GM23338 (cell line): ENCODE measurements at regions not wholly inside any gene's neighbourhood (a gene's known extent, or its start where the extent isn't known, plus 50 kb on each side); places are given as distances from the start of the nearest gene placed in this dataset.

Experiments used
- ATAC-seq: fragments of 200-7000 bp; cut with Tn5 transposase; 3 replicates; pipeline ENCODE4 v1.9.1; 2020
- DNase-seq: peaks from one replicate; pipeline ENCODE4 v3.0.0-alpha.2; 2015; ENCODE audit warnings: low spot score
- H2AFZ ChIP-seq: fragments of 200-600 bp; sonication (generic); 2 replicates; pipeline ENCODE4 v1.8.0; 2016; ENCODE audit warnings: antibody characterized with exemption, mild to moderate bottlenecking, moderate library complexity
- H3F3A ChIP-seq: fragments of 200-600 bp; sonication (generic); replicated peaks from 2 replicates; pipeline ENCODE4 v1.8.0; 2017; ENCODE audit warnings: antibody characterized with exemption, mixed run types, low read depth
- H3K27ac ChIP-seq: fragments of 200-600 bp; sonication (generic); 2 replicates; pipeline ENCODE4 v1.6.1; 2016; ENCODE audit warnings: low read depth
- H3K27me3 ChIP-seq: fragments of 200-600 bp; sonication (generic); 2 replicates; pipeline ENCODE4 v1.8.0; 2016; ENCODE audit warnings: mild to moderate bottlenecking, mixed run types, moderate library complexity; ENCODE audit not compliant: insufficient read depth
- H3K36me3 ChIP-seq: fragments of 200-600 bp; sonication (generic); 2 replicates; pipeline ENCODE4 v1.8.0; 2016; ENCODE audit warnings: mild to moderate bottlenecking; ENCODE audit not compliant: insufficient read depth
- H3K4me1 ChIP-seq: fragments of 200-600 bp; sonication (generic); 2 replicates; pipeline ENCODE4 v1.8.0; 2016; ENCODE audit warnings: mild to moderate bottlenecking, moderate library complexity; ENCODE audit not compliant: insufficient read depth
- H3K4me2 ChIP-seq: fragments of 200-600 bp; sonication (generic); 2 replicates; pipeline ENCODE4 v1.7.1; 2017; ENCODE audit warnings: mixed run types
- H3K4me3 ChIP-seq: fragments of 200-600 bp; sonication (generic); 2 replicates; pipeline ENCODE4 v1.6.1; 2016; ENCODE audit warnings: mixed run types
- H3K79me2 ChIP-seq: fragments of 200-600 bp; sonication (generic); replicated peaks from 2 replicates; pipeline ENCODE4 v1.8.0; 2017; ENCODE audit warnings: mild to moderate bottlenecking; ENCODE audit not compliant: insufficient read depth
- H3K9me2 ChIP-seq: fragments of 200-600 bp; sonication (generic); 2 replicates; pipeline ENCODE4 v1.8.0; 2017; ENCODE audit not compliant: insufficient read depth
- H4K20me1 ChIP-seq: fragments of 200-600 bp; sonication (generic); replicated peaks from 2 replicates; pipeline ENCODE4 v1.8.0; 2017; ENCODE audit warnings: mild to moderate bottlenecking; ENCODE audit not compliant: insufficient read depth
- H3K27ac Mint-ChIP-seq: 2 replicates; pipeline ENCODE4 v1.8.0; 2020; ENCODE audit warnings: inconsistent platforms, mild to moderate bottlenecking, moderate library complexity, mixed read lengths
- H3K27me3 Mint-ChIP-seq: 3 replicates; pipeline ENCODE4 v1.8.0; 2022; ENCODE audit warnings: low read depth, mild to moderate bottlenecking, moderate library complexity, mixed read lengths, inconsistent platforms; ENCODE audit not compliant: insufficient read depth, poor library complexity
- H3K36me3 Mint-ChIP-seq: 3 replicates; pipeline ENCODE4 v1.8.0; 2021; ENCODE audit warnings: low read depth, mild to moderate bottlenecking, inconsistent platforms, moderate library complexity, mixed read lengths
- H3K4me1 Mint-ChIP-seq: 3 replicates; pipeline ENCODE4 v1.8.0; 2020; ENCODE audit warnings: mild to moderate bottlenecking, inconsistent platforms, mixed read lengths
- H3K4me3 Mint-ChIP-seq: 3 replicates; pipeline ENCODE4 v1.8.0; 2021; ENCODE audit warnings: moderate library complexity, mild to moderate bottlenecking, inconsistent platforms, mixed read lengths
- H3K9me3 Mint-ChIP-seq: 3 replicates; pipeline ENCODE4 v1.8.0; 2020; ENCODE audit warnings: moderate library complexity, mild to moderate bottlenecking, inconsistent platforms, mixed read lengths
- ZNF462 ChIP-seq: fragments of 250-450 bp; sonication (Bioruptor Pico); IDR thresholded peaks from 2 replicates; pipeline ENCODE4 v1.5.0; 2020; ENCODE audit warnings: mild to moderate bottlenecking, moderate library complexity
- TF ChIP-seq, protein P1 (sequence below), 2 experiments: fragments of 200-600 bp in 1 of 2; sonication (generic) in 1 of 2; conservative IDR thresholded peaks; 2 replicates each; pipeline versions ENCODE4 v1.5.1 to v1.6.1; 2016 to 2017; ENCODE audit warnings: antibody characterized with exemption in 2 of 2, low read depth in 2 of 2, mild to moderate bottlenecking in 2 of 2, moderate library complexity in 1 of 2

DNA sequence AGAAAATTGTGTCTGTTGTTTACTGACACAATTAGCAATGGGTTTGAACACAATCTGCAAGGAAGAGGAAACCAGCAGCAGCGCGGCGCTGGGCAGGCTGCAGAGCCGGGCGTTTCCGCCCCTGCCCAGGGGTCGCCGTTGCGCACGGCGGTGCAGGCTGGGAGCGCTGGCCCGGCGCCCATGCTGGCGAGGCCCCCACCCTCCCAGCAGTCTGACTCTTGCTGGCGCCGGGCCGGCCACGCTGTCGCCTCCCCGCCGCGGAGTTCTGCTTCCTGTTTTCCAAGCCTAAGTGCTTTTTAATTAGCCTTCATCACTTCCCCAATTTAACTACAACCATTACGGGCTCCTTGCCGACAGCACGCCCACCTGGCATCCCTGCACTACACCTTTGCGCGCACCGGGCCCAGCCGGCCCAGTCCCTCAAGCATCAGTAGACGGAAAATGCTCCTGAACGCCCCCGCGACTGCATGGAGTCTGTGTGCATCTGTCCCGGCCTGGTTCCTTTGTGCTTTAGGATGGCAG is 212.1 kb downstream of the GXYLT1 start:
- H3K36me3 Mint-ChIP-seq = peaks cover 16% of the 10 kb centered on the region; the same call in 2 of the 3 replicates
- peaks cover 78% of the 10 kb centered on the region for H3K27me3 ChIP-seq
- peaks cover 60% of the 10 kb centered on the region for H3K27me3 Mint-ChIP-seq
- no peaks in the 10 kb centered on the region for H3K9me2 ChIP-seq
- no peaks in the 10 kb centered on the region for H4K20me1 ChIP-seq
- ATAC-seq (peak; percentile 85), DNase-seq (peak; percentile 70)
- no peaks in the 10 kb centered on the region for H3K36me3 ChIP-seq
- peaks cover 21% of the 10 kb centered on the region for H3K9me3 Mint-ChIP-seq
- TF ChIP-seq, protein P1, sequence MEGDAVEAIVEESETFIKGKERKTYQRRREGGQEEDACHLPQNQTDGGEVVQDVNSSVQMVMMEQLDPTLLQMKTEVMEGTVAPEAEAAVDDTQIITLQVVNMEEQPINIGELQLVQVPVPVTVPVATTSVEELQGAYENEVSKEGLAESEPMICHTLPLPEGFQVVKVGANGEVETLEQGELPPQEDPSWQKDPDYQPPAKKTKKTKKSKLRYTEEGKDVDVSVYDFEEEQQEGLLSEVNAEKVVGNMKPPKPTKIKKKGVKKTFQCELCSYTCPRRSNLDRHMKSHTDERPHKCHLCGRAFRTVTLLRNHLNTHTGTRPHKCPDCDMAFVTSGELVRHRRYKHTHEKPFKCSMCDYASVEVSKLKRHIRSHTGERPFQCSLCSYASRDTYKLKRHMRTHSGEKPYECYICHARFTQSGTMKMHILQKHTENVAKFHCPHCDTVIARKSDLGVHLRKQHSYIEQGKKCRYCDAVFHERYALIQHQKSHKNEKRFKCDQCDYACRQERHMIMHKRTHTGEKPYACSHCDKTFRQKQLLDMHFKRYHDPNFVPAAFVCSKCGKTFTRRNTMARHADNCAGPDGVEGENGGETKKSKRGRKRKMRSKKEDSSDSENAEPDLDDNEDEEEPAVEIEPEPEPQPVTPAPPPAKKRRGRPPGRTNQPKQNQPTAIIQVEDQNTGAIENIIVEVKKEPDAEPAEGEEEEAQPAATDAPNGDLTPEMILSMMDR (conservative IDR thresholded peaks at IDR 0.05; ENCODE audit: low read depth in 2 of 2) = peak in 1 of 2 experiments; percentile 22; a peak in 1 of 4 replicates
- no peak for TF ChIP-seq ZNF462 (CRISPR knock-in tag)
- H3K4me2 ChIP-seq = peak overlapping the region; percentile 89
- peak overlapping the region; percentile 65 for H3K4me3 ChIP-seq
- no peaks in the 10 kb centered on the region for H3F3A ChIP-seq
- H3K27ac ChIP-seq = no peak overlapping the region
- peaks cover 3% of the 10 kb centered on the region; the same call in 1 of the 2 replicates for H3K4me1 ChIP-seq
- peaks cover 15% of the 10 kb centered on the region for H3K4me1 Mint-ChIP-seq
- no peak overlapping the region for H3K27ac Mint-ChIP-seq
- H3K4me3 Mint-ChIP-seq = peak overlapping the region; percentile 70
- no peaks in the 10 kb centered on the region for H3K79me2 ChIP-seq
- peak overlapping the region; percentile 67 for H2AFZ ChIP-seq
